ENCODE measurements at regions not wholly inside any gene's neighbourhood (a gene's known extent, or its start where the extent isn't known, plus 50 kb on each side); places are given as distances from the start of the nearest gene placed in this dataset.

DNA sequence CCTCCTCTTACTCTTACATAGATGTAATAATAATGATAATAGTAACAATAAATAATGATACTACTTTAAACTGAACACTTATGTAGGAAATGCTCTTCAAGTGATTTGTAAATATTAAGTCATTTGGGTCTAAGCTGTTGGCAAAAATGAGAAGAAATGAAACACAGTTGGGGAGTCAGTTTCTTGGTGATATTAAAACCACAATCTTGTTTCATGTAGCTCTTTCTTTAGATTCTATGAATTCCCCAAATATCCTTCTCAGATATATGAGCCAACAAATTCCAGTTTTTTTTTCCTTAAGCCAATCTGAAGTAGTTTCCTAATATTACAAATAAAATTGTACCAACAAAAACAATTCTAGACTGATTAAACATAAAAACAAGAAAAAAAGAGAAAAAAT, 1115.6 kb upstream of the CNTN5 start:
- intact Hi-C loops (cut with micrococcal nuclease) (no loop called here), dilution Hi-C loops (cut with MboI; ENCODE audit: extremely low pct_ligation_motif_present, low sequenced_read_pairs) (no loop called here)
- Histone ChIP-seq H3K4me3 (replicated peaks in 1 of 3; ENCODE audit: insufficient read depth in 1 of 3, low read depth in 1 of 3, low read length in 3 of 3) (no peak overlapping the region), H4K20me1 (replicated peaks; ENCODE audit: control insufficient read depth, extremely low read depth, insufficient read depth, low read length) (no peaks in the 10 kb centered on the region), H3K79me2 (ENCODE audit: control insufficient read depth, insufficient read depth, low read length) (no peaks in the 10 kb centered on the region), H2AFZ (ENCODE audit: low read depth, low read length) (no peak overlapping the region), H3K36me3 (ENCODE audit: control insufficient read depth in 2 of 2, extremely low read depth in 1 of 2, insufficient read depth in 2 of 2, low read length in 2 of 2) (no peaks in the 10 kb centered on the region), H3K27me3 (ENCODE audit: control insufficient read depth in 2 of 2, insufficient read depth in 2 of 2, low read length in 2 of 2) (no peaks in the 10 kb centered on the region), H3K4me2 (ENCODE audit: insufficient read depth, low read length) (no peak overlapping the region), H3K4me1 (ENCODE audit: control insufficient read depth, extremely low read depth, insufficient read depth, low read length) (no peaks in the 10 kb centered on the region), H3K27ac (ENCODE audit: insufficient read depth, low read depth, low read length) (no peak overlapping the region), H3K9ac (replicated peaks; ENCODE audit: extremely low read depth, insufficient read depth, low read length) (no peak overlapping the region), H3K9me1 (replicated peaks; ENCODE audit: control insufficient read depth, extremely low read depth, insufficient read depth, low read length) (no peaks in the 10 kb centered on the region), H3K9me3 (replicated peaks; ENCODE audit: control insufficient read depth, insufficient read depth, low read length) (no peaks in the 10 kb centered on the region)
- no peak for DNase-seq (ENCODE audit: low read depth, low spot score)
- no peak for TF ChIP-seq GATA2 (IDR thresholded peaks at IDR 0.05; ENCODE audit: insufficient read depth, insufficient read length, low read depth, low read length)
- TF ChIP-seq MYC (IDR thresholded peaks at IDR 0.05; ENCODE audit: low read depth, low read length): no peak
- TF ChIP-seq FOS (IDR thresholded peaks at IDR 0.05; ENCODE audit: borderline replicate concordance, insufficient read depth, low read length): no peak
- TF ChIP-seq, protein P1, sequence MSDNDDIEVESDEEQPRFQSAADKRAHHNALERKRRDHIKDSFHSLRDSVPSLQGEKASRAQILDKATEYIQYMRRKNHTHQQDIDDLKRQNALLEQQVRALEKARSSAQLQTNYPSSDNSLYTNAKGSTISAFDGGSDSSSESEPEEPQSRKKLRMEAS (IDR thresholded peaks at IDR 0.05; ENCODE audit: insufficient read depth, insufficient read length): no peak
- TF ChIP-seq POLR2AphosphoS5 (IDR thresholded peaks at IDR 0.05; ENCODE audit: insufficient read depth, low read depth, low read length): no peak
- TF ChIP-seq JUN (IDR thresholded peaks at IDR 0.05; ENCODE audit: borderline replicate concordance, insufficient read depth, insufficient read length, low read depth): no peak
- TF ChIP-seq, protein P2, sequence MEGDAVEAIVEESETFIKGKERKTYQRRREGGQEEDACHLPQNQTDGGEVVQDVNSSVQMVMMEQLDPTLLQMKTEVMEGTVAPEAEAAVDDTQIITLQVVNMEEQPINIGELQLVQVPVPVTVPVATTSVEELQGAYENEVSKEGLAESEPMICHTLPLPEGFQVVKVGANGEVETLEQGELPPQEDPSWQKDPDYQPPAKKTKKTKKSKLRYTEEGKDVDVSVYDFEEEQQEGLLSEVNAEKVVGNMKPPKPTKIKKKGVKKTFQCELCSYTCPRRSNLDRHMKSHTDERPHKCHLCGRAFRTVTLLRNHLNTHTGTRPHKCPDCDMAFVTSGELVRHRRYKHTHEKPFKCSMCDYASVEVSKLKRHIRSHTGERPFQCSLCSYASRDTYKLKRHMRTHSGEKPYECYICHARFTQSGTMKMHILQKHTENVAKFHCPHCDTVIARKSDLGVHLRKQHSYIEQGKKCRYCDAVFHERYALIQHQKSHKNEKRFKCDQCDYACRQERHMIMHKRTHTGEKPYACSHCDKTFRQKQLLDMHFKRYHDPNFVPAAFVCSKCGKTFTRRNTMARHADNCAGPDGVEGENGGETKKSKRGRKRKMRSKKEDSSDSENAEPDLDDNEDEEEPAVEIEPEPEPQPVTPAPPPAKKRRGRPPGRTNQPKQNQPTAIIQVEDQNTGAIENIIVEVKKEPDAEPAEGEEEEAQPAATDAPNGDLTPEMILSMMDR (IDR thresholded peaks at IDR 0.05; ENCODE audit: extremely low read depth in 1 of 2, insufficient read depth in 1 of 2, low read depth in 1 of 2, low read length in 2 of 2): no peak
- TF ChIP-seq EZH2 (IDR thresholded peaks at IDR 0.05; ENCODE audit: borderline replicate concordance, low read depth, low read length, severe bottlenecking): no peak
- no peak for FAIRE-seq
- ChIA-PET CTCF (no interaction called here), POLR2A (no interaction called here)
- no TSS peak for BruUV-seq (replicated peaks)

Measured in endothelial cell of umbilical vein (primary cell).